ENCODE measurements at regions not wholly inside any gene's neighbourhood (a gene's known extent, or its start where the extent isn't known, plus 50 kb on each side); places are given as distances from the start of the nearest gene placed in this dataset.

- no peak for DNase-seq
- Histone ChIP-seq H3K27ac (no peak overlapping the region), H3K27me3 (no peaks in the 10 kb centered on the region), H3K4me3 (no peak overlapping the region), H3K4me1 (no peaks in the 10 kb centered on the region), H3K9me3 (no peaks in the 10 kb centered on the region), H3K36me3 (no peaks in the 10 kb centered on the region)
- TF ChIP-seq POLR2AphosphoS5 (IDR thresholded peaks at IDR 0.05): no peak
- TF ChIP-seq POLR2A (IDR thresholded peaks at IDR 0.05): no peak
- TF ChIP-seq EP300 (IDR thresholded peaks at IDR 0.05): no peak
- no peak for TF ChIP-seq CTCF (IDR thresholded peaks at IDR 0.05)
- no peak for ATAC-seq (ENCODE audit: low FRiP score in 2 of 2)
- 75 to 84% methylated on average over 4 of the region's 4 CpGs for WGBS, 2 donors
Observed at GRCh38 chr9:118761016-118761790, 608.0 kb downstream of the BRINP1 start.

GRCh38 chr9:118767571-118767970 is 601.7 kb downstream of the BRINP1 start:
- WGBS, 2 donors: 78 to 90% methylated on average over 5 of the region's 5 CpGs
- H3K36me3 ChIP-seq: no peaks in the 10 kb centered on the region
- DNase-seq (no peak), ATAC-seq (ENCODE audit: low FRiP score in 2 of 2) (no peak)
- H3K27me3 ChIP-seq: no peaks in the 10 kb centered on the region
- H3K4me1 ChIP-seq: no peaks in the 10 kb centered on the region
- H3K9me3 ChIP-seq: no peaks in the 10 kb centered on the region
- no peak overlapping the region for H3K4me3 ChIP-seq
- no peak for TF ChIP-seq POLR2AphosphoS5 (IDR thresholded peaks at IDR 0.05)
- TF ChIP-seq EP300 (IDR thresholded peaks at IDR 0.05): no peak
- TF ChIP-seq POLR2A (IDR thresholded peaks at IDR 0.05): no peak
- TF ChIP-seq CTCF (IDR thresholded peaks at IDR 0.05): no peak
- no peak overlapping the region for H3K27ac ChIP-seq

GRCh38 chr9:118782790-118783463 is 586.3 kb downstream of the BRINP1 start:
- 47 to 66% methylated on average over 5 of the region's 5 CpGs for WGBS, 2 donors
- H3K9me3 ChIP-seq: no peaks in the 10 kb centered on the region
- no peak overlapping the region for H3K27ac ChIP-seq
- no peak overlapping the region for H3K4me3 ChIP-seq
- TF ChIP-seq CTCF (IDR thresholded peaks at IDR 0.05) (no peak), POLR2AphosphoS5 (IDR thresholded peaks at IDR 0.05) (no peak), POLR2A (IDR thresholded peaks at IDR 0.05) (no peak), EP300 (IDR thresholded peaks at IDR 0.05) (no peak)
- H3K27me3 ChIP-seq: no peaks in the 10 kb centered on the region
- H3K4me1 ChIP-seq: no peaks in the 10 kb centered on the region
- ATAC-seq (ENCODE audit: low FRiP score in 2 of 2) (no peak), DNase-seq (no peak)
- H3K36me3 ChIP-seq: no peaks in the 10 kb centered on the region

GRCh38 chr9:118784033-118784432 is 585.2 kb downstream of the BRINP1 start:
- 85 to 90% methylated on average over 3 of the region's 3 CpGs for WGBS, 2 donors
- no peaks in the 10 kb centered on the region for H3K4me1 ChIP-seq
- ATAC-seq (ENCODE audit: low FRiP score in 2 of 2) (no peak), DNase-seq (no peak)
- H3K9me3 ChIP-seq: no peaks in the 10 kb centered on the region
- no peak overlapping the region for H3K4me3 ChIP-seq
- no peaks in the 10 kb centered on the region for H3K36me3 ChIP-seq
- H3K27ac ChIP-seq: no peak overlapping the region
- no peaks in the 10 kb centered on the region for H3K27me3 ChIP-seq
- TF ChIP-seq EP300 (IDR thresholded peaks at IDR 0.05) (no peak), CTCF (IDR thresholded peaks at IDR 0.05) (no peak), POLR2AphosphoS5 (IDR thresholded peaks at IDR 0.05) (no peak), POLR2A (IDR thresholded peaks at IDR 0.05) (no peak)

All from upper lobe of left lung (tissue), 6 donors.